ENCODE measurements at regions not wholly inside any gene's neighbourhood (a gene's known extent, or its start where the extent isn't known, plus 50 kb on each side); places are given as distances from the start of the nearest gene placed in this dataset.

DNA sequence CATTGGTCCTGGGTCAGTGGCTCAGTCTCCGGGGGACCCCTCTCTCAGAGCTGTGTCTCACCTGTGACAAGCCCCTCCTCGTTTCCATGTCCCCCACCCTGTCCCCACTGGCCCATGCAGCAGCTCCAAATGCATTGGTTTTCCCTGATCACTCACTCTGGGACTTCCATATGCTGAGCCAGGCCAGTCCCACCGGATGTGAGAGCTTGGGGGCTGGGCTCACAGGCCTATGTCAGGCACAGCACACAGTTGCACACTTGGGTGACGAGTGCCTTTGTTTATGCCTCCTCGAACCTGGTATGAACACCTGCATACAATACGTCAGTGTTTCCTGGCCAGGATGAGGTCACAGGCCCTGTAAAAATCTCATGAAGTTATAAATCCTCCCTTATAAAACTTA, 232.5 kb downstream of the TFCP2L1 start:
- Mint-ChIP-seq H3K27me3 (ENCODE audit: low read depth) (peaks cover 25% of the 10 kb centered on the region), H3K4me3 (no peak overlapping the region), H3K27ac (no peak overlapping the region), H3K36me3 (no peaks in the 10 kb centered on the region), H3K4me1 (no peaks in the 10 kb centered on the region), H3K9me3 (peaks cover 18% of the 10 kb centered on the region)
- no peak for ATAC-seq
- ChIA-PET POLR2A (interaction anchor here (1.4 kb wide), 1 partner anchor 23 kb away, joined by 5 read pairs; no protein-coding TSS in a partner anchor), CTCF (interaction anchor here (1.5 to 2.1 kb wide), 3 partner anchors 14 to 24 kb away, joined by 3 to 7 read pairs (median 6); no protein-coding TSS in a partner anchor)
- no peak for DNase-seq (ENCODE audit: low spot score)
- TF ChIP-seq KAT7 (CRISPR knock-in tag; IDR thresholded peaks at IDR 0.05; ENCODE audit: borderline replicate concordance) (no peak), NFE2L1 (CRISPR knock-in tag; IDR thresholded peaks at IDR 0.05) (no peak), TEAD4 (CRISPR knock-in tag; IDR thresholded peaks at IDR 0.05) (no peak), ZNF138 (CRISPR knock-in tag; conservative IDR thresholded peaks at IDR 0.05) (no peak), ZNF232 (CRISPR knock-in tag; IDR thresholded peaks at IDR 0.05) (no peak)
- TF ChIP-seq, protein P1, sequence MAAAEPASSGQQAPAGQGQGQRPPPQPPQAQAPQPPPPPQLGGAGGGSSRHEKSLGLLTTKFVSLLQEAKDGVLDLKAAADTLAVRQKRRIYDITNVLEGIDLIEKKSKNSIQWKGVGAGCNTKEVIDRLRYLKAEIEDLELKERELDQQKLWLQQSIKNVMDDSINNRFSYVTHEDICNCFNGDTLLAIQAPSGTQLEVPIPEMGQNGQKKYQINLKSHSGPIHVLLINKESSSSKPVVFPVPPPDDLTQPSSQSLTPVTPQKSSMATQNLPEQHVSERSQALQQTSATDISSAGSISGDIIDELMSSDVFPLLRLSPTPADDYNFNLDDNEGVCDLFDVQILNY (CRISPR knock-in tag; IDR thresholded peaks at IDR 0.05): no peak
- TF ChIP-seq, protein P2, sequence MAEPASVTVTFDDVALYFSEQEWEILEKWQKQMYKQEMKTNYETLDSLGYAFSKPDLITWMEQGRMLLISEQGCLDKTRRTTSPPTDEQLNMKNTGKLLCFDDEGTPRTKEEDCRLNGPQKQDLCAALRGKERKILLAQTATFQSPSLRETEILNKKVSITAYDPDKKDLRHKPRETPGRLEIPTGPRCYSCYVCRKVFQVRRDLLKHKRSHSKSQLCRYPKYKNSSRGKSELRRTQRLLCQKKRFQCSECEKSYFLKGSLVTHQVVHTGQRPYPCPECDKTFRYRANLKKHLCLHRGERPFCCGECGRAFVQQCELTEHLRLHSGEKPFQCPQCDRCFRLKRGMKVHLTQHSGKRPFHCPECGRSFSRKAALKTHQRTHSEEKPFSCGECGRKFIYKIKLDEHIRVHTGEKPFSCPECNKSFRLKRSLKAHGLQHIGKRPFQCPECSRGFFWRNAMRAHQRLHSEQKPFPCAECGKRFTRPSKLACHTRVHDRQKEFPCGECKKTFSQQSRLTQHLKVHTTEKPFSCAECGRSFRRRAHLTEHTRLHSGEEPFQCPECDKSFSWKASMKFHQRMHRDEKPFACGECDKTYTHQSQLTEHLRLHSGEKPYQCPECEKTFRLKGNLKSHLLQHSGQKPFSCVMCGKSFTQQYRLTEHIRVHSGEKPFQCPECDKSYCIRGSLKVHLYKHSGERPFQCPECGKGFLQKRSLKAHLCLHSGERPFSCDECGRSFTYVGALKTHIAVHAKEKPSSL (CRISPR knock-in tag; conservative IDR thresholded peaks at IDR 0.05): no peak
- TF ChIP-seq, protein P3, sequence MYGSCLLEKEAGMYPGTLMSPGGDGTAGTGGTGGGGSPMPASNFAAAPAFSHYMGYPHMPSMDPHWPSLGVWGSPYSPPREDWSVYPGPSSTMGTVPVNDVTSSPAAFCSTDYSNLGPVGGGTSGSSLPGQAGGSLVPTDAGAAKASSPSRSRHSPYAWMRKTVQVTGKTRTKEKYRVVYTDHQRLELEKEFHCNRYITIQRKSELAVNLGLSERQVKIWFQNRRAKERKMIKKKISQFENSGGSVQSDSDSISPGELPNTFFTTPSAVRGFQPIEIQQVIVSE (CRISPR knock-in tag; IDR thresholded peaks at IDR 0.05; ENCODE audit: borderline replicate concordance): no peak
- TF ChIP-seq, protein P4, sequence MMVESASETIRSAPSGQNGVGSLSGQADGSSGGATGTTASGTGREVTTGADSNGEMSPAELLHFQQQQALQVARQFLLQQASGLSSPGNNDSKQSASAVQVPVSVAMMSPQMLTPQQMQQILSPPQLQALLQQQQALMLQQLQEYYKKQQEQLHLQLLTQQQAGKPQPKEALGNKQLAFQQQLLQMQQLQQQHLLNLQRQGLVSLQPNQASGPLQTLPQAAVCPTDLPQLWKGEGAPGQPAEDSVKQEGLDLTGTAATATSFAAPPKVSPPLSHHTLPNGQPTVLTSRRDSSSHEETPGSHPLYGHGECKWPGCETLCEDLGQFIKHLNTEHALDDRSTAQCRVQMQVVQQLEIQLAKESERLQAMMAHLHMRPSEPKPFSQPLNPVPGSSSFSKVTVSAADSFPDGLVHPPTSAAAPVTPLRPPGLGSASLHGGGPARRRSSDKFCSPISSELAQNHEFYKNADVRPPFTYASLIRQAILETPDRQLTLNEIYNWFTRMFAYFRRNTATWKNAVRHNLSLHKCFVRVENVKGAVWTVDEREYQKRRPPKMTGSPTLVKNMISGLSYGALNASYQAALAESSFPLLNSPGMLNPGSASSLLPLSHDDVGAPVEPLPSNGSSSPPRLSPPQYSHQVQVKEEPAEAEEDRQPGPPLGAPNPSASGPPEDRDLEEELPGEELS (CRISPR knock-in tag; IDR thresholded peaks at IDR 0.05): no peak

DNA sequence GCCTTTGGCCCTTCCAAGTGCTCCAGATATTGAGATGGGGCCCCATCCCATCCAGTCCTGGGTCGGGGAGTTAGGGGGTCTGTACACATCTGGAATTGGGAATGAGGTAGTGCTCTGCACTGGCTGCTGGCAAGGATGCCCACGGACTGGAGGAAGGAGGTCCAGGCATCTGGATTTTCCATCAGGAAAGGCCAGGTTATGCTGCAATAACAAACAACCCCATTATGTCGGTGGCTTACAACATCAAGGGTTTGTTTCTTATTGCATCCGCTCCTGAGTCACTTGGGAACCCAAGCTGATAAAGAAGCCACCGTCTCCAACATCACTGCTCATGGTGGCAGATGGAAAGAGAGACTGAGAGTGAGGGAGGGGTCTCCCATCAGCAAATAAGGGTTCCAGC, 229.9 kb downstream of the TFCP2L1 start:
- TF ChIP-seq RELA (CRISPR knock-in tag; IDR thresholded peaks at IDR 0.05; ENCODE audit: borderline replicate concordance) (no peak), ELF4 (CRISPR knock-in tag; IDR thresholded peaks at IDR 0.05; ENCODE audit: low read depth) (no peak), OVOL2 (CRISPR knock-in tag; IDR thresholded peaks at IDR 0.05; ENCODE audit: borderline replicate concordance) (no peak)
- TF ChIP-seq, protein P5, sequence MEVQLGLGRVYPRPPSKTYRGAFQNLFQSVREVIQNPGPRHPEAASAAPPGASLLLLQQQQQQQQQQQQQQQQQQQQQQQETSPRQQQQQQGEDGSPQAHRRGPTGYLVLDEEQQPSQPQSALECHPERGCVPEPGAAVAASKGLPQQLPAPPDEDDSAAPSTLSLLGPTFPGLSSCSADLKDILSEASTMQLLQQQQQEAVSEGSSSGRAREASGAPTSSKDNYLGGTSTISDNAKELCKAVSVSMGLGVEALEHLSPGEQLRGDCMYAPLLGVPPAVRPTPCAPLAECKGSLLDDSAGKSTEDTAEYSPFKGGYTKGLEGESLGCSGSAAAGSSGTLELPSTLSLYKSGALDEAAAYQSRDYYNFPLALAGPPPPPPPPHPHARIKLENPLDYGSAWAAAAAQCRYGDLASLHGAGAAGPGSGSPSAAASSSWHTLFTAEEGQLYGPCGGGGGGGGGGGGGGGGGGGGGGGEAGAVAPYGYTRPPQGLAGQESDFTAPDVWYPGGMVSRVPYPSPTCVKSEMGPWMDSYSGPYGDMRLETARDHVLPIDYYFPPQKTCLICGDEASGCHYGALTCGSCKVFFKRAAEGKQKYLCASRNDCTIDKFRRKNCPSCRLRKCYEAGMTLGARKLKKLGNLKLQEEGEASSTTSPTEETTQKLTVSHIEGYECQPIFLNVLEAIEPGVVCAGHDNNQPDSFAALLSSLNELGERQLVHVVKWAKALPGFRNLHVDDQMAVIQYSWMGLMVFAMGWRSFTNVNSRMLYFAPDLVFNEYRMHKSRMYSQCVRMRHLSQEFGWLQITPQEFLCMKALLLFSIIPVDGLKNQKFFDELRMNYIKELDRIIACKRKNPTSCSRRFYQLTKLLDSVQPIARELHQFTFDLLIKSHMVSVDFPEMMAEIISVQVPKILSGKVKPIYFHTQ (CRISPR knock-in tag; IDR thresholded peaks at IDR 0.05): no peak
- TF ChIP-seq, protein P6, sequence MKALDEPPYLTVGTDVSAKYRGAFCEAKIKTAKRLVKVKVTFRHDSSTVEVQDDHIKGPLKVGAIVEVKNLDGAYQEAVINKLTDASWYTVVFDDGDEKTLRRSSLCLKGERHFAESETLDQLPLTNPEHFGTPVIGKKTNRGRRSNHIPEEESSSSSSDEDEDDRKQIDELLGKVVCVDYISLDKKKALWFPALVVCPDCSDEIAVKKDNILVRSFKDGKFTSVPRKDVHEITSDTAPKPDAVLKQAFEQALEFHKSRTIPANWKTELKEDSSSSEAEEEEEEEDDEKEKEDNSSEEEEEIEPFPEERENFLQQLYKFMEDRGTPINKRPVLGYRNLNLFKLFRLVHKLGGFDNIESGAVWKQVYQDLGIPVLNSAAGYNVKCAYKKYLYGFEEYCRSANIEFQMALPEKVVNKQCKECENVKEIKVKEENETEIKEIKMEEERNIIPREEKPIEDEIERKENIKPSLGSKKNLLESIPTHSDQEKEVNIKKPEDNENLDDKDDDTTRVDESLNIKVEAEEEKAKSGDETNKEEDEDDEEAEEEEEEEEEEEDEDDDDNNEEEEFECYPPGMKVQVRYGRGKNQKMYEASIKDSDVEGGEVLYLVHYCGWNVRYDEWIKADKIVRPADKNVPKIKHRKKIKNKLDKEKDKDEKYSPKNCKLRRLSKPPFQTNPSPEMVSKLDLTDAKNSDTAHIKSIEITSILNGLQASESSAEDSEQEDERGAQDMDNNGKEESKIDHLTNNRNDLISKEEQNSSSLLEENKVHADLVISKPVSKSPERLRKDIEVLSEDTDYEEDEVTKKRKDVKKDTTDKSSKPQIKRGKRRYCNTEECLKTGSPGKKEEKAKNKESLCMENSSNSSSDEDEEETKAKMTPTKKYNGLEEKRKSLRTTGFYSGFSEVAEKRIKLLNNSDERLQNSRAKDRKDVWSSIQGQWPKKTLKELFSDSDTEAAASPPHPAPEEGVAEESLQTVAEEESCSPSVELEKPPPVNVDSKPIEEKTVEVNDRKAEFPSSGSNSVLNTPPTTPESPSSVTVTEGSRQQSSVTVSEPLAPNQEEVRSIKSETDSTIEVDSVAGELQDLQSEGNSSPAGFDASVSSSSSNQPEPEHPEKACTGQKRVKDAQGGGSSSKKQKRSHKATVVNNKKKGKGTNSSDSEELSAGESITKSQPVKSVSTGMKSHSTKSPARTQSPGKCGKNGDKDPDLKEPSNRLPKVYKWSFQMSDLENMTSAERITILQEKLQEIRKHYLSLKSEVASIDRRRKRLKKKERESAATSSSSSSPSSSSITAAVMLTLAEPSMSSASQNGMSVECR (CRISPR knock-in tag; IDR thresholded peaks at IDR 0.05; ENCODE audit: borderline replicate concordance): no peak
- ATAC-seq (no peak), DNase-seq (ENCODE audit: low spot score) (no peak)
- Mint-ChIP-seq H3K4me3 (no peak overlapping the region), H3K4me1 (no peaks in the 10 kb centered on the region), H3K27ac (no peak overlapping the region), H3K36me3 (no peaks in the 10 kb centered on the region), H3K27me3 (ENCODE audit: low read depth) (peaks cover 39% of the 10 kb centered on the region), H3K9me3 (peaks cover 18% of the 10 kb centered on the region)
- POLR2A ChIA-PET: no interaction called here
- CTCF ChIA-PET: no interaction called here
